ENCODE measurements at regions not wholly inside any gene's neighbourhood (a gene's known extent, or its start where the extent isn't known, plus 50 kb on each side); places are given as distances from the start of the nearest gene placed in this dataset.

- TF ChIP-seq, protein P1, sequence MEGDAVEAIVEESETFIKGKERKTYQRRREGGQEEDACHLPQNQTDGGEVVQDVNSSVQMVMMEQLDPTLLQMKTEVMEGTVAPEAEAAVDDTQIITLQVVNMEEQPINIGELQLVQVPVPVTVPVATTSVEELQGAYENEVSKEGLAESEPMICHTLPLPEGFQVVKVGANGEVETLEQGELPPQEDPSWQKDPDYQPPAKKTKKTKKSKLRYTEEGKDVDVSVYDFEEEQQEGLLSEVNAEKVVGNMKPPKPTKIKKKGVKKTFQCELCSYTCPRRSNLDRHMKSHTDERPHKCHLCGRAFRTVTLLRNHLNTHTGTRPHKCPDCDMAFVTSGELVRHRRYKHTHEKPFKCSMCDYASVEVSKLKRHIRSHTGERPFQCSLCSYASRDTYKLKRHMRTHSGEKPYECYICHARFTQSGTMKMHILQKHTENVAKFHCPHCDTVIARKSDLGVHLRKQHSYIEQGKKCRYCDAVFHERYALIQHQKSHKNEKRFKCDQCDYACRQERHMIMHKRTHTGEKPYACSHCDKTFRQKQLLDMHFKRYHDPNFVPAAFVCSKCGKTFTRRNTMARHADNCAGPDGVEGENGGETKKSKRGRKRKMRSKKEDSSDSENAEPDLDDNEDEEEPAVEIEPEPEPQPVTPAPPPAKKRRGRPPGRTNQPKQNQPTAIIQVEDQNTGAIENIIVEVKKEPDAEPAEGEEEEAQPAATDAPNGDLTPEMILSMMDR (IDR thresholded peaks at IDR 0.05) = no peak
- no peak for TF ChIP-seq POLR2A (IDR thresholded peaks at IDR 0.05)
Measured at GRCh38 chr21:25330266-25330665, 277.0 kb downstream of the MRPL39 start.

All from body of pancreas (tissue), 4 donors.